NB4 (cell line): ENCODE measurements at regions not wholly inside any gene's neighbourhood (a gene's known extent, or its start where the extent isn't known, plus 50 kb on each side); places are given as distances from the start of the nearest gene placed in this dataset.

Source experiments
- MYC ChIP-seq: IDR thresholded peaks from 2 replicates; pipeline ENCODE4 v1.6.1; 2011; ENCODE audit warnings: low read depth, low read length
- TF ChIP-seq, protein P1 (sequence below): IDR thresholded peaks from one replicate; pipeline ENCODE4 v1.5.1; 2012; ENCODE audit warnings: low read depth, low read length

DNA sequence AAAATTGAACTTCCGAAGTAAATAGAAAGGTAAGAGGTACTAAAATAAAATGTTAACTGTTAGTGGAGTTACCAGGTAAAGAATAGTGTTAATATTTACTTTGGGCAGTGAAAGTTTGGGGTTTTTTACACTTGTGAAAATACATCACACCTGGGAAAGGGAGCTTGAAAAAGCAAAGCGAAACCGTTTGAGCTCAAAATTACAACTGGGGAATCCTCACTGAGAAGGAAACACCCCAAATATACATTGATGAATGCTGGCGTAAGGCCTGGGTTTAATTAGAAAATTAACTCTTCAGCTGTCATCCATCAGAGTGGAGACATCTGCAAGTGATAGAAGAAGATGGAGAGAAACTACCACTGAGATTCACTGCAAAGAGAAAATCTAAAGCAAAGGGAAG is 1153.0 kb downstream of the SLITRK5 start:
- TF ChIP-seq MYC: no peak
- TF ChIP-seq, protein P1, sequence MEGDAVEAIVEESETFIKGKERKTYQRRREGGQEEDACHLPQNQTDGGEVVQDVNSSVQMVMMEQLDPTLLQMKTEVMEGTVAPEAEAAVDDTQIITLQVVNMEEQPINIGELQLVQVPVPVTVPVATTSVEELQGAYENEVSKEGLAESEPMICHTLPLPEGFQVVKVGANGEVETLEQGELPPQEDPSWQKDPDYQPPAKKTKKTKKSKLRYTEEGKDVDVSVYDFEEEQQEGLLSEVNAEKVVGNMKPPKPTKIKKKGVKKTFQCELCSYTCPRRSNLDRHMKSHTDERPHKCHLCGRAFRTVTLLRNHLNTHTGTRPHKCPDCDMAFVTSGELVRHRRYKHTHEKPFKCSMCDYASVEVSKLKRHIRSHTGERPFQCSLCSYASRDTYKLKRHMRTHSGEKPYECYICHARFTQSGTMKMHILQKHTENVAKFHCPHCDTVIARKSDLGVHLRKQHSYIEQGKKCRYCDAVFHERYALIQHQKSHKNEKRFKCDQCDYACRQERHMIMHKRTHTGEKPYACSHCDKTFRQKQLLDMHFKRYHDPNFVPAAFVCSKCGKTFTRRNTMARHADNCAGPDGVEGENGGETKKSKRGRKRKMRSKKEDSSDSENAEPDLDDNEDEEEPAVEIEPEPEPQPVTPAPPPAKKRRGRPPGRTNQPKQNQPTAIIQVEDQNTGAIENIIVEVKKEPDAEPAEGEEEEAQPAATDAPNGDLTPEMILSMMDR: no peak
